Thoracic aorta (tissue), 2 donors: ENCODE measurements at regions not wholly inside any gene's neighbourhood (a gene's known extent, or its start where the extent isn't known, plus 50 kb on each side); places are given as distances from the start of the nearest gene placed in this dataset.

ENCODE experiments used
- ATAC-seq: fragments of 150-250 bp; one replicate; pipeline ENCODE4 v1.8.0; 2017; ENCODE audit warnings: low read depth; ENCODE audit not compliant: insufficient number of reproducible peaks, low FRiP score
- DNase-seq: peaks from one replicate; pipeline ENCODE4 v3.0.0-alpha.2; 2020; ENCODE audit warnings: low spot score
- H3K27ac ChIP-seq, 2 donors: fragments of 200-600 bp; sonication (generic); 1 replicate in 1 of 2; 2 replicates in 1 of 2; pipeline ENCODE4 v1.5.1; 2016; ENCODE audit warnings: mild to moderate bottlenecking in 2 of 2, moderate library complexity in 2 of 2
- H3K27me3 ChIP-seq: fragments of 200-600 bp; sonication (generic); replicated peaks from 2 replicates; pipeline ENCODE4 v1.6.0; 2016; ENCODE audit warnings: mild to moderate bottlenecking; ENCODE audit not compliant: insufficient read depth
- H3K36me3 ChIP-seq: fragments of 200-600 bp; sonication (generic); one replicate; pipeline ENCODE4 v1.5.1; 2016
- H3K4me1 ChIP-seq, 2 donors: fragments of 200-600 bp; sonication (generic); 1 replicate in 1 of 2; 2 replicates in 1 of 2; pipeline versions ENCODE4 v1.5.1 to v1.6.0; 2016; ENCODE audit warnings: low read depth in 2 of 2, mild to moderate bottlenecking in 1 of 2; ENCODE audit not compliant: control insufficient read depth in 1 of 2
- H3K4me3 ChIP-seq: fragments of 200-600 bp; sonication (generic); 2 replicates; pipeline ENCODE4 v1.5.1; 2016; ENCODE audit warnings: mild to moderate bottlenecking
- H3K9me3 ChIP-seq: fragments of 200-600 bp; sonication (generic); 2 replicates; pipeline ENCODE4 v1.5.1; 2016
- TF ChIP-seq, protein P1 (sequence below): fragments of 200-600 bp; sonication (generic); IDR thresholded peaks from one replicate; pipeline ENCODE4 v1.5.1; 2019; ENCODE audit warnings: antibody characterized with exemption

DNA sequence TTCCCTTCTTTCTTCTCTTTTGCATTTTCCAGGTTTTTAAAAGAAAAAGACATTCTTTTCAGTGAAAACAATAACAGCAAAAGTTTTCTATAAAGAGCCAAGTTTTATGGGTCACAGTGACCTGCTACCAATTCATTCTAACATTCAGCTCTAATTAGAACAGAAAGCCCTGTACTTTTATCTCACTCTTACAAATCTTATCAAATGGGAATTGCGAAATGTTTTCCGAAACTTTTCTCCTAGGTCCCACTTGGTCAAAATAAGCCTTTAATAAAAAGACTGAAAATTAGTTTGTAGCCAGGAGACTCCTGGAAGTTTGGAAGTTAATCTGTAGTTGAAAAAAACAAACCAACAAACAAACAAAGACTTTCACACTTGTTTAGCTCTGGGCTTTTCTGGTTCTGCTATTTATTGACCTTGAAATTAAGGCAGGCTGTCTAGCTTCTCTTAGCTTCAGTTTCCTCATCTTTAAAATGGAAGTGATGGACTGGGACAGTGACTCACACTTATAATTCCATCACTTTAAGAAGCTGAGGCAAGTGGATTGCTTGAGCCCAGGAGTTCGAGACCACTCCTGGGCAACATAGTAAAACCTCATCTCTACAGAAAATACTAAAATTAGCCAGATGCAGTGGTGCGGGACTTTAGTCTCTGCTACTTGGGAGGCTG lies 613.5 kb upstream of the CDH4 start:
- no peak for ATAC-seq
- H3K36me3 ChIP-seq, result no peaks in the 10 kb centered on the region
- TF ChIP-seq, protein P1, sequence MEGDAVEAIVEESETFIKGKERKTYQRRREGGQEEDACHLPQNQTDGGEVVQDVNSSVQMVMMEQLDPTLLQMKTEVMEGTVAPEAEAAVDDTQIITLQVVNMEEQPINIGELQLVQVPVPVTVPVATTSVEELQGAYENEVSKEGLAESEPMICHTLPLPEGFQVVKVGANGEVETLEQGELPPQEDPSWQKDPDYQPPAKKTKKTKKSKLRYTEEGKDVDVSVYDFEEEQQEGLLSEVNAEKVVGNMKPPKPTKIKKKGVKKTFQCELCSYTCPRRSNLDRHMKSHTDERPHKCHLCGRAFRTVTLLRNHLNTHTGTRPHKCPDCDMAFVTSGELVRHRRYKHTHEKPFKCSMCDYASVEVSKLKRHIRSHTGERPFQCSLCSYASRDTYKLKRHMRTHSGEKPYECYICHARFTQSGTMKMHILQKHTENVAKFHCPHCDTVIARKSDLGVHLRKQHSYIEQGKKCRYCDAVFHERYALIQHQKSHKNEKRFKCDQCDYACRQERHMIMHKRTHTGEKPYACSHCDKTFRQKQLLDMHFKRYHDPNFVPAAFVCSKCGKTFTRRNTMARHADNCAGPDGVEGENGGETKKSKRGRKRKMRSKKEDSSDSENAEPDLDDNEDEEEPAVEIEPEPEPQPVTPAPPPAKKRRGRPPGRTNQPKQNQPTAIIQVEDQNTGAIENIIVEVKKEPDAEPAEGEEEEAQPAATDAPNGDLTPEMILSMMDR, result no peak

DNA sequence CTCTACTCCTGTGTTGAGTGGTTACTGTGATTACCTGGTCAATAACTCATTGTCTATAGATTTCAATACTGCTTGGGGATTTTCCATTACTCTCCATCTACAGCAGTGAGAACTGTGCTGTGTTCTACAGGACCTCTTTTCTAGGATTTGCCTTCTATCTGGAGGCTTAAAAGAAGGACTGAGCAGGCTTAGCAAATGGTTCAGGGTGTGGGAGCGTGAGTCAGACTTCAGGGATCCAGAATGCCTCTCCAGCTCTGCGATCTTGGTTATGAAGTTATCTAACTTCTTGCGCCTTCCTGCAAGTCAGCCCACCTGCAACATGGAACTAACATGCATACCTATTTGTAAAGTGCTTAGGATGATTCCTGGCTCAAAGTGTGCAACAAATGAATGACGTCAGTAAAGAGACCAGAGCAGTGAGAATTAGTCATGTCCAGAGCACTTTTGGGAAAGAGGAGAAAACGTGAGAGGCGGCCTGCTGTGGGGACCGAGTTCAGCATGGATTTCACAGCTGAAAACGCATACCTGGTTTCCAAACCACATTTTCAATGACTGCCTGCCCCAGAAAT lies 610.1 kb upstream of the CDH4 start:
- no peaks in the 10 kb centered on the region for H3K36me3 ChIP-seq
- no peak for ATAC-seq
- no peak overlapping the region for H3K4me3 ChIP-seq
- H3K9me3 ChIP-seq, result no peaks in the 10 kb centered on the region
- H3K27me3 ChIP-seq, result no peaks in the 10 kb centered on the region
- TF ChIP-seq, protein P1, result no peak
- H3K27ac ChIP-seq, result no peak overlapping the region
- DNase-seq, result no peak
- no peaks in the 10 kb centered on the region for H3K4me1 ChIP-seq

More for the DNA sequence above, 613.5 kb upstream of the CDH4 start:
- Histone ChIP-seq H3K4me3 (no peak overlapping the region), H3K4me1 (no peaks in the 10 kb centered on the region), H3K9me3 (no peaks in the 10 kb centered on the region), H3K27me3 (no peaks in the 10 kb centered on the region), H3K27ac (no peak overlapping the region)
- no peak for DNase-seq

DNA sequence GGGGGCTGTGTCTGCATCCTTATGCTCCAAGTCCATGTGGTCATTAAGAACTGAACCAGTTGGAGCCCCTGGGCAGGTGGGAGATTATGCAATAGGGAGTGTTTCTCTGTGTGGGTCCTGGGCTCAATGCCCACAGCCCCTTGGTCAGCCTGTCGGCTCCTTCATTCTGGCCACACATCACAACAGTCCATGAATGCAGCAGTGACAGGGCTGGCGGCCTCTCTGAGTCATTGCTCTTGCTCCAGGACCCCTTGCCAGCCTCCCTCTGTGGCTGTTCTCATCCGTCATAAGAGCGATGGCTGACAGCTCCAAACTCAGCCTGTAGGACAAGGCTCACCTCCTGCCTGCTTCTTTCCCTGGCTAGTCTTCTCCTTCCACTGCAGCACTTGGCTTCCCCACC lies 609.5 kb upstream of the CDH4 start:
- DNase-seq (no peak), ATAC-seq (no peak)
- H3K27me3 ChIP-seq, result no peaks in the 10 kb centered on the region
- H3K9me3 ChIP-seq, result no peaks in the 10 kb centered on the region
- TF ChIP-seq, protein P1, result no peak
- no peaks in the 10 kb centered on the region for H3K36me3 ChIP-seq
- no peak overlapping the region for H3K4me3 ChIP-seq
- no peaks in the 10 kb centered on the region for H3K4me1 ChIP-seq
- H3K27ac ChIP-seq, result no peak overlapping the region

DNA sequence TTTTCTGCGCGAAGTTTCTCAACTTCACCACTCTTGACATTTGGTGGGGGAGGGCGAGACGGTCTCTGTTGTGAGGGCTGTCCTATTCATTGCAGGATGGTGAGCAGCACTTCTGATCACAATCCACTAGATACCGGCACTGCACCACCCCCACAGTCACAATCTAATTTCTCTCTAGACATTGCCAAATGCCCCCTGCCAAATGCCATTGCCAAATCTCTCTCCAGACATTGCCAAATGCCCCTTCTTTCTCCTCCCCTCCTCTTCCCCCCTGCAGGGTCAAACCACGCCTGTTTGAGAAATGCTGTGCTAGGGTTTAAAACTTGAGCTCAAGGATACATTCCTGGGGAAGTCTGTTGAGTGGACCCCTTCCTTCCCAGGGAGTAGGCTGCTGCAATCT lies 603.5 kb upstream of the CDH4 start:
- no peak for ATAC-seq

DNA sequence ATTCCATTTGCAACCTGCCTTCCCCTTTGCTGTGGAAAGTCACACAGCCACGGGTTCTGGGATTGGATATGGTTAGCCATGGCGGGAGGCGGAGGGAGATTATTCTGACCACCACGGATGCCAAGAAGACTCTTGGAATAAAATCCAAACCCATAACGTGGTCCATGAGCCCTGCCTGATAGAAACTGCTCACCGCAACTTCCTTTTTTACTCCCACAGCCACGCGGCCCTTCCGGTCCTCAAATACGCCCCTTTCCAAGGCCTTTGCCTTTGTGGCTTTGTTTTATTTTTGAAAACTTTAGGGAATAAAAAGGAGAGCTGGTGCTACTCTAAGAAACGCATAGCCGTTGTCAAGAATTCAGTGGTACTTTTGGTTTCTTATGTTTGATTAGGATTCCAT lies 602.5 kb upstream of the CDH4 start:
- H3K36me3 ChIP-seq, result no peaks in the 10 kb centered on the region
- H3K9me3 ChIP-seq, result no peaks in the 10 kb centered on the region
- H3K4me1 ChIP-seq, result no peaks in the 10 kb centered on the region
- no peak for ATAC-seq
- H3K27me3 ChIP-seq, result no peaks in the 10 kb centered on the region
- no peak for DNase-seq
- TF ChIP-seq, protein P1, result no peak
- no peak overlapping the region for H3K27ac ChIP-seq
- H3K4me3 ChIP-seq, result no peak overlapping the region

More for the DNA sequence above, 603.5 kb upstream of the CDH4 start:
- Histone ChIP-seq H3K36me3 (no peaks in the 10 kb centered on the region), H3K9me3 (no peaks in the 10 kb centered on the region), H3K27me3 (no peaks in the 10 kb centered on the region), H3K4me3 (no peak overlapping the region), H3K4me1 (no peaks in the 10 kb centered on the region), H3K27ac (no peak overlapping the region)
- TF ChIP-seq, protein P1, result no peak
- DNase-seq, result no peak
